Left ventricle myocardium inferior (tissue), 1 donor: ENCODE measurements at regions not wholly inside any gene's neighbourhood (a gene's known extent, or its start where the extent isn't known, plus 50 kb on each side); places are given as distances from the start of the nearest gene placed in this dataset.

Source experiments
- DNase-seq: peaks from one replicate; pipeline ENCODE4 v3.0.0-alpha.2; 2020
- H3K27ac ChIP-seq: fragments of 200-600 bp; replicated peaks from 2 replicates; pipeline ENCODE4 v1.8.0; 2021
- H3K27me3 ChIP-seq: fragments of 200-600 bp; 2 replicates; pipeline ENCODE4 v1.8.0; 2021; ENCODE audit warnings: low read depth
- H3K36me3 ChIP-seq: fragments of 200-600 bp; 2 replicates; pipeline ENCODE4 v1.8.0; 2021
- H3K4me1 ChIP-seq: fragments of 200-600 bp; 2 replicates; pipeline ENCODE4 v1.8.0; 2021
- H3K4me3 ChIP-seq: fragments of 200-600 bp; 2 replicates; pipeline ENCODE4 v1.8.0; 2021; ENCODE audit warnings: mild to moderate bottlenecking, moderate library complexity
- H3K9me3 ChIP-seq: fragments of 200-600 bp; replicated peaks from 2 replicates; pipeline ENCODE4 v1.8.0; 2021
- intact Hi-C: fragments of 100-400 bp; cut with micrococcal nuclease; formaldehyde crosslinking; loops from one replicate; pipeline ENCODE4 v1.11.0; 2022
- TF ChIP-seq, protein P1 (sequence below): fragments of 200-600 bp; IDR thresholded peaks from 2 replicates; pipeline ENCODE4 v1.8.0; 2021; ENCODE audit warnings: antibody characterized with exemption, mild to moderate bottlenecking, borderline replicate concordance
- donor health status: DM: no; HTN: yes; CAD: no; lungs with severe emphysema.

DNA sequence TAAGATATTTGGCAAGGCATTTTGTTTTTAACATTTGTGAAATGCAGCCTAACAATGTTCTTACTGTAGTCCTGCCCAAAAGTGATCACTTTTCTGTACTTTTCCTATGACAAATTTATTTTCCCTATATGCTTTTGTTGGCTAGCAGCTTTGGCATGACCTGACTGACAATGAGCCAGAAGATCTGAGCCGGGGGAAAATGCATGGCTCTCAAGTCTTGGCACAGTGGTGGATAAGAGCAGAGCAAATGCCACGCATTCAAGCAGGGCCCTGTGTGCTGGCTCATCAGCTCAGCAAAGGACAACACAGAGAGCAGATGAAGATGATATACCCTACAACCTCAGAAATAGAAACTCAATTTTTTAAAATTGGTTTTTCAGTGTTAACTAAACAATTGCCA, 187.3 kb downstream of the ANAPC10 start:
- H3K27ac ChIP-seq: no peak overlapping the region
- no peak for DNase-seq
- peaks cover 3% of the 10 kb centered on the region for H3K9me3 ChIP-seq
- no peaks in the 10 kb centered on the region for H3K36me3 ChIP-seq
- no peaks in the 10 kb centered on the region for H3K27me3 ChIP-seq
- H3K4me1 ChIP-seq: peaks cover 16% of the 10 kb centered on the region
- TF ChIP-seq, protein P1, sequence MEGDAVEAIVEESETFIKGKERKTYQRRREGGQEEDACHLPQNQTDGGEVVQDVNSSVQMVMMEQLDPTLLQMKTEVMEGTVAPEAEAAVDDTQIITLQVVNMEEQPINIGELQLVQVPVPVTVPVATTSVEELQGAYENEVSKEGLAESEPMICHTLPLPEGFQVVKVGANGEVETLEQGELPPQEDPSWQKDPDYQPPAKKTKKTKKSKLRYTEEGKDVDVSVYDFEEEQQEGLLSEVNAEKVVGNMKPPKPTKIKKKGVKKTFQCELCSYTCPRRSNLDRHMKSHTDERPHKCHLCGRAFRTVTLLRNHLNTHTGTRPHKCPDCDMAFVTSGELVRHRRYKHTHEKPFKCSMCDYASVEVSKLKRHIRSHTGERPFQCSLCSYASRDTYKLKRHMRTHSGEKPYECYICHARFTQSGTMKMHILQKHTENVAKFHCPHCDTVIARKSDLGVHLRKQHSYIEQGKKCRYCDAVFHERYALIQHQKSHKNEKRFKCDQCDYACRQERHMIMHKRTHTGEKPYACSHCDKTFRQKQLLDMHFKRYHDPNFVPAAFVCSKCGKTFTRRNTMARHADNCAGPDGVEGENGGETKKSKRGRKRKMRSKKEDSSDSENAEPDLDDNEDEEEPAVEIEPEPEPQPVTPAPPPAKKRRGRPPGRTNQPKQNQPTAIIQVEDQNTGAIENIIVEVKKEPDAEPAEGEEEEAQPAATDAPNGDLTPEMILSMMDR: no peak
- intact Hi-C loops: no loop called here
- H3K4me3 ChIP-seq: no peak overlapping the region
